K562 (cell line): ENCODE measurements at regions not wholly inside any gene's neighbourhood (a gene's known extent, or its start where the extent isn't known, plus 50 kb on each side); places are given as distances from the start of the nearest gene placed in this dataset.

Experiments
- ATAC-seq: fragments of 200-7000 bp; cut with Tn5 transposase; 3 replicates; pipeline ENCODE4 v1.9.1; 2020; ENCODE audit warnings: moderate library complexity
- BruUV-seq: library from RNA; stranded (reverse); fragments of 400-500 nt; replicated peaks from 2 replicates; lab custom pipeline; 2021; lab: Mats Ljungman, UMichigan
- CTCF ChIA-PET: fragments of 300-600 bp; formaldehyde crosslinking; extraction: SDS; loops from one replicate; lab custom pipeline; 2021; ENCODE audit warnings: low intra/inter-chr PET ratio; lab: Yijun Ruan, JAX
- POLR2A ChIA-PET: fragments of 300-600, 350-650 bp; sonication (Branson Sonifier 250); formaldehyde crosslinking; extraction: SDS; loops from one replicate; lab custom pipeline; 2021; ENCODE audit warnings: antibody characterized with exemption, inconsistent platforms; lab: Yijun Ruan, JAX
- DNase-seq, 4 experiments: peaks; one replicate each; pipeline versions ENCODE4 v3.0.0 to v3.0.0-alpha.2; 2011 to 2018; ENCODE audit warnings: low spot score in 3 of 4, mixed read lengths in 3 of 4; ENCODE audit errors: extremely low read depth in 1 of 4
- FAIRE-seq: peaks from 2 replicates; lab custom pipeline; 2011; peaks lifted over from hg19 to GRCh38; lab: Jason Lieb, UNC
- H2AFZ ChIP-seq: 2 replicates; pipeline ENCODE4 v1.6.0; 2011; ENCODE audit warnings: low read depth, low read length, control low read depth, inconsistent platforms
- H3K27ac ChIP-seq: fragments of 200-600 bp; 3 replicates; pipeline ENCODE4 v1.8.0; 2011; ENCODE audit warnings: low read depth, mild to moderate bottlenecking, control low read depth, inconsistent platforms, low read length, moderate library complexity, mixed read lengths; ENCODE audit errors: extremely low read depth
- H3K27me3 ChIP-seq, 2 experiments: fragments of 300-600 bp in 1 of 2; 2 replicates in 1 of 2; 3 replicates in 1 of 2; pipeline versions ENCODE4 v1.6.0 to v1.8.0; 2011; ENCODE audit warnings: inconsistent platforms in 2 of 2, low read length in 2 of 2, mild to moderate bottlenecking in 1 of 2, mixed read lengths in 1 of 2, moderate library complexity in 1 of 2; ENCODE audit not compliant: control insufficient read depth in 2 of 2, insufficient read depth in 2 of 2
- H3K36me3 ChIP-seq: fragments of 300-600 bp; 3 replicates; pipeline ENCODE4 v1.8.0; 2011; ENCODE audit warnings: mild to moderate bottlenecking, low read length, inconsistent platforms; ENCODE audit not compliant: control insufficient read depth, insufficient read depth
- H3K4me1 ChIP-seq, 2 experiments: fragments of 200-600 bp in 1 of 2; replicated peaks in 1 of 2; 2 replicates in 1 of 2; 3 replicates in 1 of 2; pipeline versions ENCODE4 v1.5.1 to v1.8.0; 2011; ENCODE audit warnings: inconsistent platforms in 2 of 2, low read length in 2 of 2, mild to moderate bottlenecking in 1 of 2, mixed read lengths in 1 of 2, moderate library complexity in 1 of 2; ENCODE audit not compliant: control insufficient read depth in 2 of 2, insufficient read depth in 2 of 2
- H3K4me2 ChIP-seq: 2 replicates; pipeline ENCODE4 v1.6.1; 2011; ENCODE audit warnings: low read length, control low read depth, inconsistent platforms, mixed read lengths; ENCODE audit not compliant: insufficient read depth
- H3K4me3 ChIP-seq: fragments of 200-600 bp; sonication (generic), shearing (Covaris generic); 2 replicates; pipeline ENCODE4 v1.5.1; 2016; ENCODE audit warnings: control low read depth, inconsistent platforms
- H3K79me2 ChIP-seq: fragments of 200-600 bp; 3 replicates; pipeline ENCODE4 v1.8.0; 2011; ENCODE audit warnings: low read length, inconsistent platforms; ENCODE audit not compliant: control insufficient read depth, insufficient read depth
- H3K9ac ChIP-seq, 2 experiments: 2 replicates each; pipeline versions ENCODE4 v1.6.0 to v1.6.1; 2011; ENCODE audit warnings: low read depth in 2 of 2, low read length in 2 of 2, control low read depth in 1 of 2, inconsistent platforms in 1 of 2, mild to moderate bottlenecking in 1 of 2, mixed read lengths in 1 of 2; ENCODE audit not compliant: insufficient read depth in 1 of 2
- H3K9me1 ChIP-seq: one replicate; pipeline ENCODE4 v1.6.0; 2011; ENCODE audit warnings: inconsistent platforms, mild to moderate bottlenecking, low read length, moderate library complexity; ENCODE audit not compliant: control insufficient read depth, insufficient read depth
- H3K9me3 ChIP-seq: replicated peaks from 2 replicates; pipeline ENCODE4 v1.5.1; 2011; ENCODE audit warnings: low read depth, low read length, inconsistent platforms; ENCODE audit not compliant: control insufficient read depth, insufficient read depth
- H4K20me1 ChIP-seq: replicated peaks from 2 replicates; pipeline ENCODE4 v1.6.1; 2011; ENCODE audit warnings: low read length, inconsistent platforms, mixed read lengths; ENCODE audit not compliant: control insufficient read depth, insufficient read depth
- ATF7 ChIP-seq: fragments of 450-650 bp; IDR thresholded peaks from 2 replicates; pipeline ENCODE4 v1.7.1; 2014; ENCODE audit warnings: mild to moderate bottlenecking, moderate library complexity
- BHLHE40 ChIP-seq: IDR thresholded peaks from 2 replicates; pipeline ENCODE4 v1.6.1; 2011; ENCODE audit warnings: low read length, improper control_type of control experiment
- POLR2B ChIP-seq: fragments of 450-650 bp; IDR thresholded peaks from 2 replicates; pipeline ENCODE4 v1.6.1; 2018; ENCODE audit warnings: low read depth; ENCODE audit not compliant: partially characterized antibody
- RCOR1 ChIP-seq, 2 experiments: IDR thresholded peaks; 2 replicates each; pipeline ENCODE4 v1.6.1; 2012; ENCODE audit warnings: low read depth in 2 of 2, low read length in 2 of 2, borderline replicate concordance in 1 of 2, improper control_type of control experiment in 1 of 2
- SRSF7 ChIP-seq: fragments of 200-400 bp; formaldehyde crosslinking; optimal IDR thresholded peaks from 2 replicates; pipeline ENCODE3; 2017; ENCODE audit warnings: mild to moderate bottlenecking, low read depth, low read length
- TFAM ChIP-seq: fragments of 250-450 bp; sonication (Bioruptor Pico); conservative IDR thresholded peaks from 2 replicates; pipeline ENCODE4 v1.5.0; 2021; ENCODE audit warnings: mild to moderate bottlenecking, moderate library complexity
- ZNF316 ChIP-seq: fragments of 450-650 bp; IDR thresholded peaks from 2 replicates; pipeline ENCODE4 v1.6.1; 2016
- ZNF589 ChIP-seq: fragments of 200-800 bp; sonication (Bioruptor generic); IDR thresholded peaks from 2 replicates; pipeline ENCODE4 v1.6.1; 2016; ENCODE audit warnings: low read depth, missing genetic modification characterization, missing compliant biosample characterization
- WGBS: fragments of 100-300 bp; shearing (Covaris generic); methylation state at CpG from one replicate; pipeline ENCODE4 v1.1.6; 2016; ENCODE audit warnings: low coverage, mixed read lengths; ENCODE audit not compliant: insufficient coverage; ENCODE audit errors: missing lambda C conversion rate; 5-methylcytosine and 5-hydroxymethylcytosine counted together
- in situ Hi-C: fragments of 300-500 bp; cut with MboI; formaldehyde crosslinking; loops from 4 replicates; pipeline ENCODE4 v1.15.0; 2018; ENCODE audit warnings: inconsistent platforms, mixed read lengths
- intact Hi-C: fragments of 100-400 bp; cut with micrococcal nuclease; formaldehyde crosslinking; loops from 2 replicates; pipeline ENCODE4 v1.14.2; 2022
- TF ChIP-seq, protein P1 (sequence below): fragments of 450-650 bp; IDR thresholded peaks from 2 replicates; pipeline ENCODE4 v1.6.1; 2016; ENCODE audit warnings: antibody characterized with exemption

- no peak overlapping the region for H3K4me3 ChIP-seq
- H3K4me2 ChIP-seq = no peak overlapping the region
- no peaks in the 10 kb centered on the region for H3K9me3 ChIP-seq
- FAIRE-seq (no peak), ATAC-seq (no peak), DNase-seq (no peak)
- no peaks in the 10 kb centered on the region for H4K20me1 ChIP-seq
- H3K27ac ChIP-seq = no peak overlapping the region
- TF ChIP-seq, protein P1, sequence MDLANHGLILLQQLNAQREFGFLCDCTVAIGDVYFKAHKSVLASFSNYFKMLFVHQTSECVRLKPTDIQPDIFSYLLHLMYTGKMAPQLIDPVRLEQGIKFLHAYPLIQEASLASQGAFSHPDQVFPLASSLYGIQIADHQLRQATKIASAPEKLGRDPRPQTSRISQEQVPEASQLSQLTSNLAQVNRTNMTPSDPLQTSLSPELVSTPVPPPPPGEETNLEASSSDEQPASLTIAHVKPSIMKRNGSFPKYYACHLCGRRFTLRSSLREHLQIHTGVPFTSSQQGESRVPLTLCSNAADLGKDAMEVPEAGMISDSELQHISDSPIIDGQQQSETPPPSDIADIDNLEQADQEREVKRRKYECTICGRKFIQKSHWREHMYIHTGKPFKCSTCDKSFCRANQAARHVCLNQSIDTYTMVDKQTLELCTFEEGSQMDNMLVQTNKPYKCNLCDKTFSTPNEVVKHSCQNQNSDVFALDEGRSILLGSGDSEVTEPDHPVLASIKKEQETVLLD = no peak
- no peak for TF ChIP-seq ZNF316
- no peaks in the 10 kb centered on the region for H3K9me1 ChIP-seq
- H3K27me3 ChIP-seq = no peaks in the 10 kb centered on the region
- H3K79me2 ChIP-seq = no peaks in the 10 kb centered on the region
- BruUV-seq = no TSS peak
- no peaks in the 10 kb centered on the region for H3K36me3 ChIP-seq
- no peaks in the 10 kb centered on the region for H3K4me1 ChIP-seq
- no peak overlapping the region for H2AFZ ChIP-seq
- no peak overlapping the region for H3K9ac ChIP-seq
- intact Hi-C loops = no loop called here
- ChIA-PET POLR2A (no interaction called here), CTCF (no interaction called here)
- in situ Hi-C loops = no loop called here
These were observed 372.5 kb downstream of the SEC16B start for GRCh38 chr1:177597393-177597792.

GRCh38 chr1:177596485-177596884 is 373.4 kb downstream of the SEC16B start:
- intact Hi-C loops (no loop called here), in situ Hi-C loops (no loop called here)
- BruUV-seq = no TSS peak
- ChIA-PET POLR2A (no interaction called here), CTCF (no interaction called here)
- no peaks in the 10 kb centered on the region for H3K79me2 ChIP-seq
- no peak overlapping the region for H2AFZ ChIP-seq
- H3K9ac ChIP-seq = no peak overlapping the region
- no peaks in the 10 kb centered on the region for H3K36me3 ChIP-seq
- H3K27ac ChIP-seq = no peak overlapping the region
- H3K27me3 ChIP-seq = no peaks in the 10 kb centered on the region
- no peak overlapping the region for H3K4me3 ChIP-seq
- H3K9me1 ChIP-seq = no peaks in the 10 kb centered on the region
- no peaks in the 10 kb centered on the region for H3K4me1 ChIP-seq
- no peaks in the 10 kb centered on the region for H4K20me1 ChIP-seq
- H3K4me2 ChIP-seq = no peak overlapping the region
- no peaks in the 10 kb centered on the region for H3K9me3 ChIP-seq
- ATAC-seq (no peak), FAIRE-seq (no peak), DNase-seq (no peak)
- 0% methylated on average over 2 of the region's 2 CpGs for WGBS
- TF ChIP-seq ATF7 (no peak), BHLHE40 (no peak), POLR2B (no peak), SRSF7 (no peak), ZNF589 (CRISPR knock-in tag) (no peak), TFAM (CRISPR knock-in tag) (no peak), RCOR1 (IDR thresholded peaks at IDR 0.05; ENCODE audit: borderline replicate concordance in 1 of 2, low read depth in 2 of 2, low read length in 2 of 2) (no peak)
